H7 (cell line): ENCODE measurements at regions not wholly inside any gene's neighbourhood (a gene's known extent, or its start where the extent isn't known, plus 50 kb on each side); places are given as distances from the start of the nearest gene placed in this dataset.

Source experiments
- DNase-seq: peaks from one replicate; pipeline ENCODE4 v3.0.0; 2012
- H3K27me3 ChIP-seq: 2 replicates; pipeline ENCODE4 v1.6.0; 2011; ENCODE audit warnings: mild to moderate bottlenecking, low read length; ENCODE audit not compliant: control insufficient read depth, insufficient read depth
- H3K36me3 ChIP-seq: replicated peaks from 2 replicates; pipeline ENCODE4 v1.5.1; 2011; ENCODE audit warnings: low read length; ENCODE audit not compliant: control insufficient read depth, insufficient read depth
- H3K4me3 ChIP-seq: 2 replicates; pipeline ENCODE4 v1.5.1; 2011; ENCODE audit warnings: low read depth, mild to moderate bottlenecking, control low read depth, low read length, moderate library complexity; ENCODE audit not compliant: insufficient read depth

- H3K27me3 ChIP-seq = no peaks in the 10 kb centered on the region
- H3K36me3 ChIP-seq = no peaks in the 10 kb centered on the region
- no peak overlapping the region for H3K4me3 ChIP-seq
- DNase-seq = no peak
Observed at GRCh38 chr2:215521031-215521430, 85.2 kb upstream of the FN1 start.

GRCh38 chr2:215517391-215517790 lies 81.5 kb upstream of the FN1 start:
- no peaks in the 10 kb centered on the region for H3K27me3 ChIP-seq
- H3K4me3 ChIP-seq = no peak overlapping the region
- H3K36me3 ChIP-seq = no peaks in the 10 kb centered on the region
- DNase-seq = no peak

- DNase-seq = no peak
- H3K36me3 ChIP-seq = no peaks in the 10 kb centered on the region
- no peaks in the 10 kb centered on the region for H3K27me3 ChIP-seq
- H3K4me3 ChIP-seq = no peak overlapping the region
Observed at GRCh38 chr2:215514516-215514915, 78.6 kb upstream of the FN1 start.

GRCh38 chr2:215511454-215512346 lies 75.8 kb upstream of the FN1 start:
- H3K36me3 ChIP-seq = no peaks in the 10 kb centered on the region
- no peaks in the 10 kb centered on the region for H3K27me3 ChIP-seq
- no peak for DNase-seq
- no peak overlapping the region for H3K4me3 ChIP-seq

- no peak for DNase-seq
- no peaks in the 10 kb centered on the region for H3K36me3 ChIP-seq
- H3K27me3 ChIP-seq = no peaks in the 10 kb centered on the region
- no peak overlapping the region for H3K4me3 ChIP-seq
Observed at GRCh38 chr2:215507836-215508235, 72.0 kb upstream of the FN1 start.

- Histone ChIP-seq H3K4me3 (no peak overlapping the region), H3K36me3 (no peaks in the 10 kb centered on the region), H3K27me3 (no peaks in the 10 kb centered on the region)
- DNase-seq = no peak
Observed at GRCh38 chr2:215507136-215507535, 71.3 kb upstream of the FN1 start.

GRCh38 chr2:215506604-215506990 lies 70.7 kb upstream of the FN1 start:
- Histone ChIP-seq H3K4me3 (no peak overlapping the region), H3K27me3 (no peaks in the 10 kb centered on the region), H3K36me3 (no peaks in the 10 kb centered on the region)
- DNase-seq = no peak

GRCh38 chr2:215505044-215505786 lies 69.3 kb upstream of the FN1 start:
- H3K4me3 ChIP-seq = no peak overlapping the region
- H3K36me3 ChIP-seq = no peaks in the 10 kb centered on the region
- H3K27me3 ChIP-seq = no peaks in the 10 kb centered on the region
- DNase-seq = no peak

- H3K36me3 ChIP-seq = no peaks in the 10 kb centered on the region
- no peaks in the 10 kb centered on the region for H3K27me3 ChIP-seq
- H3K4me3 ChIP-seq = no peak overlapping the region
- no peak for DNase-seq
Observed at GRCh38 chr2:215504547-215504946, 68.7 kb upstream of the FN1 start.

- Histone ChIP-seq H3K4me3 (no peak overlapping the region), H3K27me3 (no peaks in the 10 kb centered on the region), H3K36me3 (no peaks in the 10 kb centered on the region)
- no peak for DNase-seq
Observed at GRCh38 chr2:215503381-215503780, 67.5 kb upstream of the FN1 start.

- no peaks in the 10 kb centered on the region for H3K27me3 ChIP-seq
- no peak for DNase-seq
- no peaks in the 10 kb centered on the region for H3K36me3 ChIP-seq
- no peak overlapping the region for H3K4me3 ChIP-seq
Observed at GRCh38 chr2:215500466-215500865, 64.6 kb upstream of the FN1 start.

- Histone ChIP-seq H3K27me3 (no peaks in the 10 kb centered on the region), H3K4me3 (no peak overlapping the region), H3K36me3 (no peaks in the 10 kb centered on the region)
- DNase-seq = no peak
Observed at GRCh38 chr2:215499331-215499730, 63.5 kb upstream of the FN1 start.

GRCh38 chr2:215498431-215498830 lies 62.6 kb upstream of the FN1 start:
- Histone ChIP-seq H3K36me3 (no peaks in the 10 kb centered on the region), H3K4me3 (no peak overlapping the region), H3K27me3 (no peaks in the 10 kb centered on the region)
- DNase-seq = no peak

GRCh38 chr2:215493376-215493775 lies 57.5 kb upstream of the FN1 start:
- H3K36me3 ChIP-seq = no peaks in the 10 kb centered on the region
- H3K27me3 ChIP-seq = no peaks in the 10 kb centered on the region
- no peak overlapping the region for H3K4me3 ChIP-seq
- no peak for DNase-seq

GRCh38 chr2:215489288-215489848 lies 53.5 kb upstream of the FN1 start:
- Histone ChIP-seq H3K27me3 (no peaks in the 10 kb centered on the region), H3K36me3 (no peaks in the 10 kb centered on the region), H3K4me3 (no peak overlapping the region)
- DNase-seq = no peak
